ENCODE measurements at regions not wholly inside any gene's neighbourhood (a gene's known extent, or its start where the extent isn't known, plus 50 kb on each side); places are given as distances from the start of the nearest gene placed in this dataset.

DNA sequence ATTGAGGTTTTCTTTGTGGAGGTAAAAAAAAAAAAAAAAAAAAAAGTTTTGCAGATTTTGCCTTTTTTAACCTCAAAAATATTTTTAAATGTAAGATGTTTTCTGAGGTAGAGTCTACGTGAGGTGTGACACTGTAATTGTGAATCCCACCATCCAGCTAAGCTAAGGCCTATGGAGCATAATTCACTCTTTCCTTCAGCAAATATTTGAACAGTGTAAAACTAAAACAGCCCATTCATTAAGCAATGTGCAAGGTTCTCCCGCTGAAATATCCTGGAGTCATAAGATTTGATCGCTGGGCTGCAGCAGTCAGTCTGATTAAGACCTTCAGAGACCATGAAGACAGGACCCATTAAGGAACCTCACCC is 105.1 kb downstream of the HNRNPLL start:
- Mint-ChIP-seq H3K4me1 (ENCODE audit: low read depth) (peaks cover 10% of the 10 kb centered on the region), H3K27ac (ENCODE audit: unreplicated experiment) (no peak overlapping the region)
- no peak for DNase-seq (ENCODE audit: low spot score)

DNA sequence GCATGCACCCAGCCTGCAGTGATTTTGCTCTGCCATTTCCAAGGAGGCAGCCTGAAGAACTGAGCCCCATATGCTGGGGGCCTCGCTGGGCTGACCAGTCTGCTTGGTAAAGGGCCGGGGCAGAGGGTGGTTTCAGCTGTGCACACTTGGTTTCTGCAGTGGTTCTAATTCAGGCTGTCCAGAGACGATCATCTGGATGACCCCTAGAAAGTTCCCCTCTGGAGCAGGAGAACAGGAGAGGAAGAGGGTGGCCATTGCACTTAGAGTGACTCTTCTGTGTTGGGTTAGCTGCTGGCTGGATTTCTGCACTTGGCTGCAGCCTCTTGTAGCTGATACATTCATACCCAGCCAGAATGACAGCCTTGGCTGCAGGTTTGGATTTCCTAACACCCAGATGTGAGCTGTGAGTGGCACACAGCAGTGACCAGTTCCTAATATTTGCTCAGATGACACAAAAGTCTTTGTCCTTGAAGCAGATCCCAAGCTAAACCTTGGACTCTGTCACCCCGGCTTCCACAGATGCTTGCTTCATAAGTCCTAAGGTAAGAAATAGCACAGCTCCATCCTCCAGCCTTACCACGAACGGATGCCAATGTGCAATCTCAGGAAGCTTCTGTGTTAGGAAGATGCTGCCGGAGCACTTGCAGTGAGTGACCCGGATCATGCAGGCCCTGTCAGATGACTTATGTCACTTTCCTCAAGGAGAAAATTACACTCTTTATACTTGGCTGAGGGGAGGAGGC is 105.6 kb downstream of the HNRNPLL start:
- Mint-ChIP-seq H3K27ac (ENCODE audit: unreplicated experiment) (no peak overlapping the region), H3K27me3 (ENCODE audit: low read depth) (no peaks in the 10 kb centered on the region), H3K9me3 (ENCODE audit: low read depth) (peaks cover 5% of the 10 kb centered on the region), H3K4me1 (ENCODE audit: low read depth) (peaks cover 10% of the 10 kb centered on the region), H3K4me3 (ENCODE audit: unreplicated experiment) (no peak overlapping the region), H3K36me3 (ENCODE audit: low read depth) (peaks cover 3% of the 10 kb centered on the region)
- TF ChIP-seq CTCF (IDR thresholded peaks at IDR 0.05), result no peak
- no peak for DNase-seq (ENCODE audit: low spot score)

More for the DNA sequence above, 105.1 kb downstream of the HNRNPLL start:
- Mint-ChIP-seq H3K9me3 (ENCODE audit: low read depth) (peaks cover 11% of the 10 kb centered on the region), H3K4me3 (ENCODE audit: unreplicated experiment) (no peak overlapping the region), H3K27me3 (ENCODE audit: low read depth) (no peaks in the 10 kb centered on the region), H3K36me3 (ENCODE audit: low read depth) (peaks cover 5% of the 10 kb centered on the region)
- no peak for TF ChIP-seq CTCF (IDR thresholded peaks at IDR 0.05)

GRCh38 chr2:38495880-38496279 is 106.8 kb downstream of the HNRNPLL start:
- Mint-ChIP-seq H3K27me3 (ENCODE audit: low read depth) (peaks cover 2% of the 10 kb centered on the region), H3K9me3 (ENCODE audit: low read depth) (no peaks in the 10 kb centered on the region), H3K4me3 (ENCODE audit: unreplicated experiment) (no peak overlapping the region), H3K36me3 (ENCODE audit: low read depth) (no peaks in the 10 kb centered on the region), H3K27ac (ENCODE audit: unreplicated experiment) (no peak overlapping the region), H3K4me1 (ENCODE audit: low read depth) (peaks cover 10% of the 10 kb centered on the region)
- TF ChIP-seq CTCF (IDR thresholded peaks at IDR 0.05), result no peak
- no peak for DNase-seq (ENCODE audit: low spot score)

DNA sequence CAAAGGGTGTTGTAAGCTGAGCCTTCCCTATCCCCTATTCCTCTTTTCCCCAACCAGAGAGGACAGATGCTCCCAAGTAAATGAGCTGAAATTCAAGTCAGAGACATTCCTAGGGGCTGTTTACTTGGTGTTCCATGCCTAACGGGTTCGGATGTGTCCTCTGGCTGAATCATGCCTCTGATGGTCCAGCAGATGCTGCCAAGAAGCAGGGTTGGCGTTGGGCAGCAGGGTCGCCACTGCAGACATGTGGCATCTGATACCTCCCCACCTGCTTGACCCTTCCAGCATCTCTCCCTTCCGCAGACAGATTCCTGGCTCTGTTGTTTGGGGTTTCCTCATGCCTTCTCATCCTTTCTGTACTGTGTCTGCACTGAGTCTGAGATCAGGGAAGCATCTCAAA is 108.3 kb downstream of the HNRNPLL start:
- Mint-ChIP-seq H3K4me3 (ENCODE audit: unreplicated experiment) (no peak overlapping the region), H3K36me3 (ENCODE audit: low read depth) (no peaks in the 10 kb centered on the region), H3K9me3 (ENCODE audit: low read depth) (no peaks in the 10 kb centered on the region), H3K27me3 (ENCODE audit: low read depth) (peaks cover 2% of the 10 kb centered on the region), H3K4me1 (ENCODE audit: low read depth) (no peaks in the 10 kb centered on the region), H3K27ac (ENCODE audit: unreplicated experiment) (no peak overlapping the region)
- no peak for DNase-seq (ENCODE audit: low spot score)
- no peak for TF ChIP-seq CTCF (IDR thresholded peaks at IDR 0.05)

DNA sequence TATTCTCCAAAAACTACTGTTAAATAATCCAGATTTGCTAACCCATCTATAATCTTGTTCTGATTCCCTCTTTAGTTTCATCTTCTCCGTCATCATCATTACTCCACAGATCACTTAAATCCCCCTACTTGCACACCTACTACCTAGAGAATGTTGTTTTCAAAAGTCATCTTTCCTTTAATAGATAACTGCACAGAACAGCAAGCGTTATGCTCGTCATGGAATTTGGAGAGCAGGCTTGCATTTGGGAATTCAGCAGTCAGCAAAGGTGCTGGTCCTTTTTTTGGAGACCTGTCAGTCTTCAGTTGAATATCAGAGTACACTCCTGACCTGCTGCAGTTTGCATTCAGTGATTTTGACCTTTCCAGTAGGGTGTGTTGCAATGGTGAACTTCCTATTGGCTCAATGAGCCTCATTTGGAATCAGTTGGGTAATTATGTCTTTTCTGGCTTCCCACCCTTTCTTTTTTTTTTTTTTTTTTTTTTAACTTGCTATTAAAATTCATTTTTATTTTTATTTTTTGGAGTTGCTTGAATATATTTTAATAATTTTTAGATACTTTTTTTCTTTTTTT is 110.6 kb downstream of the HNRNPLL start:
- no peak overlapping the region for H3K4me3 Mint-ChIP-seq (ENCODE audit: unreplicated experiment)
- TF ChIP-seq CTCF (IDR thresholded peaks at IDR 0.05), result no peak
- no peaks in the 10 kb centered on the region for H3K36me3 Mint-ChIP-seq (ENCODE audit: low read depth)
- DNase-seq (ENCODE audit: low spot score), result no peak
- H3K27ac Mint-ChIP-seq (ENCODE audit: unreplicated experiment), result no peak overlapping the region
- H3K9me3 Mint-ChIP-seq (ENCODE audit: low read depth), result no peaks in the 10 kb centered on the region
- H3K4me1 Mint-ChIP-seq (ENCODE audit: low read depth), result no peaks in the 10 kb centered on the region
- H3K27me3 Mint-ChIP-seq (ENCODE audit: low read depth), result peaks cover 2% of the 10 kb centered on the region

Measured in chondrocyte (in vitro differentiated cells).